ENCODE measurements at regions not wholly inside any gene's neighbourhood (a gene's known extent, or its start where the extent isn't known, plus 50 kb on each side); places are given as distances from the start of the nearest gene placed in this dataset.

DNA sequence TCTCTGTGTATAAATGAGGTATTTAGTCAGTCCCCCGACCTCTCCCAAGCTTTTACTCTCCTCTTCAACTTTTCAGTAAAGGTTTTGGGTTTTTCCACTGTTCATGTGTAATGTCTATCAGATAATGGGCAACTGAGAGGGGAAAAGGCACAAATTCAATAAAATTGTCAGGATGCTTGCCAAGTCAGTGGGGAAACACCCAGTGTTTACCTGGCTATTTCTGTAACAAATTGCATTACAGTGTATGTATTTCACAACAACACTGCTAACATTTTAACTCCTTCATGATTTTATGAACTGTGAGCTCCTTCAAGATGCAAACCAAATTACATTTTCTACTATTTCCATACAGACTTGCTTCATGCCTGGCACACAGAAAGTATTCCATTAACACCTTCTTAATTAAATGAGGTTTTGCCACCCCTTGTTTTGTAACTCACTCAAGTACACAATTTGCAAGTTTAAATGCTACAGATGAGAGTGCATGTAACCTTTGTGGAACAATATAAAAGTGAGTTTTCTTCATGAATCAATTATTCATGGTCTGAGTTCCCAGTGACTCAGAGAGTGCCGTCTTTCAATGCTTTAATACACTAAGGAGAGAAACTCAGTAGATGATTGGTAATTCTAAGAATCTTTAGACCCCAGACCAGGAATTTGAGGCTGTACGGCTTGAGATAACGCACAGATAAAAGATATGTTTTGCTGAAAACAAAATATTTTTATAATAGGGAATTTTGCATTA, 149.8 kb upstream of the TLL1 start:
- no peaks in the 10 kb centered on the region for H3K79me2 ChIP-seq (replicated peaks; ENCODE audit: insufficient read depth, low read length)
- no peak overlapping the region for H3K9ac ChIP-seq (ENCODE audit: low read length)
- H3K36me3 ChIP-seq (ENCODE audit: insufficient read depth, low read length), result no peaks in the 10 kb centered on the region
- H3K27ac ChIP-seq (ENCODE audit: low read length), result no peak overlapping the region
- H2AFZ ChIP-seq (ENCODE audit: low read depth, low read length), result no peak overlapping the region
- H3F3A ChIP-seq (ENCODE audit: insufficient read depth, low read length, poor library complexity, severe bottlenecking), result no peaks in the 10 kb centered on the region
- TF ChIP-seq MXI1 (conservative IDR thresholded peaks at IDR 0.05; ENCODE audit: poor library complexity, severe bottlenecking), result no peak
- H3K9me3 ChIP-seq (ENCODE audit: low read length), result no peaks in the 10 kb centered on the region
- H3K27me3 ChIP-seq (ENCODE audit: insufficient read depth, low read depth, low read length), result no peaks in the 10 kb centered on the region
- H3K4me3 ChIP-seq (ENCODE audit: low read length), result no peak overlapping the region
- no peaks in the 10 kb centered on the region for H3K9me2 ChIP-seq (ENCODE audit: insufficient read depth, low read length)
- no peaks in the 10 kb centered on the region for H4K20me1 ChIP-seq (ENCODE audit: insufficient read depth)
- no peak overlapping the region for H3K4me2 ChIP-seq (ENCODE audit: low read length)

DNA sequence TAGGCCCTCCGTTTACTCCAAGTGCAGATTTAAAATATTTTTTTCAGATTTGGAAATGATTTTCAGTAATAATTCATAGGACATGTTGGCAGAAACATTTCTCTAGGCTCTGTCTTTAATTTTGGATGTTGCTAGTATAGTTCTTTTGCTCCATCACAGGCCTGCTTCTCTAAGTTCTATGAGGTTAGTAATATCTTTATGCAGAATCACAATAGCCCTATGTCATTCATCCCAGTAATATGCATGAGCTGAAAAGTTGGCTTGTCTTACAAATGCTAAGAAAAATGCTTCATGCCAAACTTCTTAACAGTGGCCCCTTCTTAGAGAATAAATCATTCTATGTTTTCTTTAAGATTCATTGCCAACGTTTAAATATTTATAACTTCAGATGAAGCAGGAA, 148.3 kb upstream of the TLL1 start:
- no peak overlapping the region for H3K4me3 ChIP-seq (ENCODE audit: low read length)
- no peaks in the 10 kb centered on the region for H3F3A ChIP-seq (ENCODE audit: insufficient read depth, low read length, poor library complexity, severe bottlenecking)
- no peak overlapping the region for H2AFZ ChIP-seq (ENCODE audit: low read depth, low read length)
- TF ChIP-seq EZH2 (IDR thresholded peaks at IDR 0.05; ENCODE audit: borderline replicate concordance, insufficient read depth, low read length, poor library complexity, severe bottlenecking) (no peak), SMC3 (conservative IDR thresholded peaks at IDR 0.05; ENCODE audit: poor library complexity) (no peak), POLR2AphosphoS5 (IDR thresholded peaks at IDR 0.05) (no peak), MXI1 (conservative IDR thresholded peaks at IDR 0.05; ENCODE audit: poor library complexity, severe bottlenecking) (no peak), EP300 (conservative IDR thresholded peaks at IDR 0.05; ENCODE audit: poor library complexity, severe bottlenecking) (no peak), TAF1 (IDR thresholded peaks at IDR 0.05; ENCODE audit: low read depth) (no peak), RAD21 (conservative IDR thresholded peaks at IDR 0.05) (no peak)
- TF ChIP-seq, protein P1, sequence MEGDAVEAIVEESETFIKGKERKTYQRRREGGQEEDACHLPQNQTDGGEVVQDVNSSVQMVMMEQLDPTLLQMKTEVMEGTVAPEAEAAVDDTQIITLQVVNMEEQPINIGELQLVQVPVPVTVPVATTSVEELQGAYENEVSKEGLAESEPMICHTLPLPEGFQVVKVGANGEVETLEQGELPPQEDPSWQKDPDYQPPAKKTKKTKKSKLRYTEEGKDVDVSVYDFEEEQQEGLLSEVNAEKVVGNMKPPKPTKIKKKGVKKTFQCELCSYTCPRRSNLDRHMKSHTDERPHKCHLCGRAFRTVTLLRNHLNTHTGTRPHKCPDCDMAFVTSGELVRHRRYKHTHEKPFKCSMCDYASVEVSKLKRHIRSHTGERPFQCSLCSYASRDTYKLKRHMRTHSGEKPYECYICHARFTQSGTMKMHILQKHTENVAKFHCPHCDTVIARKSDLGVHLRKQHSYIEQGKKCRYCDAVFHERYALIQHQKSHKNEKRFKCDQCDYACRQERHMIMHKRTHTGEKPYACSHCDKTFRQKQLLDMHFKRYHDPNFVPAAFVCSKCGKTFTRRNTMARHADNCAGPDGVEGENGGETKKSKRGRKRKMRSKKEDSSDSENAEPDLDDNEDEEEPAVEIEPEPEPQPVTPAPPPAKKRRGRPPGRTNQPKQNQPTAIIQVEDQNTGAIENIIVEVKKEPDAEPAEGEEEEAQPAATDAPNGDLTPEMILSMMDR (IDR thresholded peaks at IDR 0.05; ENCODE audit: poor library complexity, severe bottlenecking), result no peak
- TF ChIP-seq, protein P2, sequence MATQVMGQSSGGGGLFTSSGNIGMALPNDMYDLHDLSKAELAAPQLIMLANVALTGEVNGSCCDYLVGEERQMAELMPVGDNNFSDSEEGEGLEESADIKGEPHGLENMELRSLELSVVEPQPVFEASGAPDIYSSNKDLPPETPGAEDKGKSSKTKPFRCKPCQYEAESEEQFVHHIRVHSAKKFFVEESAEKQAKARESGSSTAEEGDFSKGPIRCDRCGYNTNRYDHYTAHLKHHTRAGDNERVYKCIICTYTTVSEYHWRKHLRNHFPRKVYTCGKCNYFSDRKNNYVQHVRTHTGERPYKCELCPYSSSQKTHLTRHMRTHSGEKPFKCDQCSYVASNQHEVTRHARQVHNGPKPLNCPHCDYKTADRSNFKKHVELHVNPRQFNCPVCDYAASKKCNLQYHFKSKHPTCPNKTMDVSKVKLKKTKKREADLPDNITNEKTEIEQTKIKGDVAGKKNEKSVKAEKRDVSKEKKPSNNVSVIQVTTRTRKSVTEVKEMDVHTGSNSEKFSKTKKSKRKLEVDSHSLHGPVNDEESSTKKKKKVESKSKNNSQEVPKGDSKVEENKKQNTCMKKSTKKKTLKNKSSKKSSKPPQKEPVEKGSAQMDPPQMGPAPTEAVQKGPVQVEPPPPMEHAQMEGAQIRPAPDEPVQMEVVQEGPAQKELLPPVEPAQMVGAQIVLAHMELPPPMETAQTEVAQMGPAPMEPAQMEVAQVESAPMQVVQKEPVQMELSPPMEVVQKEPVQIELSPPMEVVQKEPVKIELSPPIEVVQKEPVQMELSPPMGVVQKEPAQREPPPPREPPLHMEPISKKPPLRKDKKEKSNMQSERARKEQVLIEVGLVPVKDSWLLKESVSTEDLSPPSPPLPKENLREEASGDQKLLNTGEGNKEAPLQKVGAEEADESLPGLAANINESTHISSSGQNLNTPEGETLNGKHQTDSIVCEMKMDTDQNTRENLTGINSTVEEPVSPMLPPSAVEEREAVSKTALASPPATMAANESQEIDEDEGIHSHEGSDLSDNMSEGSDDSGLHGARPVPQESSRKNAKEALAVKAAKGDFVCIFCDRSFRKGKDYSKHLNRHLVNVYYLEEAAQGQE (IDR thresholded peaks at IDR 0.05; ENCODE audit: borderline replicate concordance), result no peak
- no peaks in the 10 kb centered on the region for H3K79me2 ChIP-seq (replicated peaks; ENCODE audit: insufficient read depth, low read length)
- H3K4me2 ChIP-seq (ENCODE audit: low read length), result no peak overlapping the region
- H3K9me3 ChIP-seq (ENCODE audit: low read length), result no peaks in the 10 kb centered on the region
- H3K9me2 ChIP-seq (ENCODE audit: insufficient read depth, low read length), result no peaks in the 10 kb centered on the region
- H3K27ac ChIP-seq (ENCODE audit: low read length), result no peak overlapping the region
- H3K36me3 ChIP-seq (ENCODE audit: insufficient read depth, low read length), result no peaks in the 10 kb centered on the region
- H3K27me3 ChIP-seq (ENCODE audit: insufficient read depth, low read depth, low read length), result no peaks in the 10 kb centered on the region
- H4K20me1 ChIP-seq (ENCODE audit: insufficient read depth), result no peaks in the 10 kb centered on the region
- no peak overlapping the region for H3K9ac ChIP-seq (ENCODE audit: low read length)
